ENCODE measurements at regions not wholly inside any gene's neighbourhood (a gene's known extent, or its start where the extent isn't known, plus 50 kb on each side); places are given as distances from the start of the nearest gene placed in this dataset.

DNA sequence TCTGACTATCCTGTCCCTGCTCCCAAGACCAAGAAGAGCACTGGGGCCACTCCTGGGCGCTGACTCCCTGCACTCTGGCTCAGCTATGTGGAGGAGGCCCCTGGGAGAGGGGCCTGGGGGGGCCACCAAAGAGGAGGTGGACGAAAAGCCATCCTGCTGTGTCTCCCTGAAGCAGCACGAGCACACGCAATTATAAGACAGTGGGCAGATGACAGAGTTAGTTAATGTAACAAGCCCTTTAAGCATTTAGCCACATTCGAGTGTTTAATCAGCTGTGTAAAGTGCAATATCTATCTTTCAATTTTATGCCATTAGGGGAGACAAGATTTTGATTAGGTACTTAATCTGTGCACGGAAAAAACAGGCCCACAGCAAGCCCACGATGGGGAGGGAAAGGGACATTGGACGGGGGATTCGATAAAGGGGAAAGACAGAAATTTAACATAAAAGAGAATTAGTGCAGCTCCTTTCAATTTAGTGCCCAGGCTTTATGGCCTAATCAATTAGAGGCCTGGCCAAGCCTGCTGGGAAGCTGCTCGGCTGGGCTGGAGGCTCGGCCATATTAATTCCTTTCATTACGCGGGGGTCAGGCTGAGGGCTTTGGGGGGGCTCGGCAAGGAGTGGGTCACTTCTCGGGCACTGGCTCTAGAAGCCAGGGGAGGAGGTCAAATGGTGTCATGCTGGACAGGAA is 286.2 kb downstream of the DHX35 start:
- TF ChIP-seq, protein P1, sequence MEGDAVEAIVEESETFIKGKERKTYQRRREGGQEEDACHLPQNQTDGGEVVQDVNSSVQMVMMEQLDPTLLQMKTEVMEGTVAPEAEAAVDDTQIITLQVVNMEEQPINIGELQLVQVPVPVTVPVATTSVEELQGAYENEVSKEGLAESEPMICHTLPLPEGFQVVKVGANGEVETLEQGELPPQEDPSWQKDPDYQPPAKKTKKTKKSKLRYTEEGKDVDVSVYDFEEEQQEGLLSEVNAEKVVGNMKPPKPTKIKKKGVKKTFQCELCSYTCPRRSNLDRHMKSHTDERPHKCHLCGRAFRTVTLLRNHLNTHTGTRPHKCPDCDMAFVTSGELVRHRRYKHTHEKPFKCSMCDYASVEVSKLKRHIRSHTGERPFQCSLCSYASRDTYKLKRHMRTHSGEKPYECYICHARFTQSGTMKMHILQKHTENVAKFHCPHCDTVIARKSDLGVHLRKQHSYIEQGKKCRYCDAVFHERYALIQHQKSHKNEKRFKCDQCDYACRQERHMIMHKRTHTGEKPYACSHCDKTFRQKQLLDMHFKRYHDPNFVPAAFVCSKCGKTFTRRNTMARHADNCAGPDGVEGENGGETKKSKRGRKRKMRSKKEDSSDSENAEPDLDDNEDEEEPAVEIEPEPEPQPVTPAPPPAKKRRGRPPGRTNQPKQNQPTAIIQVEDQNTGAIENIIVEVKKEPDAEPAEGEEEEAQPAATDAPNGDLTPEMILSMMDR (IDR thresholded peaks at IDR 0.05; ENCODE audit: low read length) = no peak
- TF ChIP-seq EZH2 (IDR thresholded peaks at IDR 0.05; ENCODE audit: borderline replicate concordance, low read length) = no peak
